OCI-LY3 (cell line): ENCODE measurements at regions not wholly inside any gene's neighbourhood (a gene's known extent, or its start where the extent isn't known, plus 50 kb on each side); places are given as distances from the start of the nearest gene placed in this dataset.

Source experiments
- H2AFZ ChIP-seq: fragments of 200-600, 300-600 bp; shearing (Covaris generic); 2 replicates; pipeline ENCODE4 v1.6.0; 2014; ENCODE audit warnings: antibody characterized with exemption, low read depth, low read length
- H3K27ac ChIP-seq: fragments of 200-600, 300-600 bp; sonication (generic); 2 replicates; pipeline ENCODE4 v1.5.1; 2014; ENCODE audit warnings: mild to moderate bottlenecking, low read length, moderate library complexity, mixed read lengths
- H3K27me3 ChIP-seq: fragments of 200-600, 300-600 bp; sonication (generic); 2 replicates; pipeline ENCODE4 v1.6.1; 2014; ENCODE audit warnings: low read depth, low read length, mixed read lengths
- H3K36me3 ChIP-seq: fragments of 200-600, 300-600 bp; sonication (generic); replicated peaks from 2 replicates; pipeline ENCODE3; 2014; ENCODE audit warnings: low read depth, low read length, mixed read lengths
- H3K4me1 ChIP-seq: fragments of 300-600, 200-600 bp; sonication (generic); 2 replicates; pipeline ENCODE4 v1.6.1; 2014; ENCODE audit warnings: low read length, mixed read lengths
- H3K4me2 ChIP-seq: fragments of 200-600, 300-600 bp; sonication (generic); 2 replicates; pipeline ENCODE4 v1.6.1; 2014; ENCODE audit warnings: low read length, mixed read lengths
- H3K4me3 ChIP-seq: fragments of 300-600, 200-600 bp; sonication (generic); 2 replicates; pipeline ENCODE4 v1.5.1; 2014; ENCODE audit warnings: antibody characterized with exemption, mild to moderate bottlenecking, low read length, moderate library complexity
- H3K79me2 ChIP-seq: fragments of 300-600, 200-600 bp; shearing (Covaris generic); 2 replicates; pipeline ENCODE4 v1.6.1; 2014; ENCODE audit warnings: mild to moderate bottlenecking, low read length, mixed read lengths
- H3K9ac ChIP-seq: fragments of 300-600, 200-600 bp; shearing (Covaris generic); 2 replicates; pipeline ENCODE4 v1.6.0; 2014; ENCODE audit warnings: mild to moderate bottlenecking, low read length, moderate library complexity
- H3K9me3 ChIP-seq: fragments of 200-600, 300-600 bp; shearing (Covaris generic); 2 replicates; pipeline ENCODE4 v1.6.1; 2014; ENCODE audit warnings: low read length, mixed read lengths; ENCODE audit not compliant: insufficient read depth
- H4K20me1 ChIP-seq: fragments of 200-600, 300-600 bp; sonication (generic); 2 replicates; pipeline ENCODE4 v1.6.1; 2016; ENCODE audit warnings: low read length, mixed read lengths; ENCODE audit not compliant: insufficient read depth
- CTCF ChIP-seq: fragments of 200-600, 300-600 bp; sonication (generic); IDR thresholded peaks from 2 replicates; pipeline ENCODE4 v1.5.1; 2014; ENCODE audit warnings: antibody characterized with exemption, low read length, low read depth
- EZH2phosphoT487 ChIP-seq: fragments of 200-600 bp; shearing (Covaris generic); IDR thresholded peaks from 2 replicates; pipeline ENCODE4 v1.6.1; 2018; ENCODE audit warnings: antibody characterized with exemption, mixed run types, low read depth

- H3K4me1 ChIP-seq: peaks cover 14% of the 10 kb centered on the region
- no peaks in the 10 kb centered on the region for H3K79me2 ChIP-seq
- no peak overlapping the region for H3K9ac ChIP-seq
- H3K27me3 ChIP-seq: no peaks in the 10 kb centered on the region
- H3K9me3 ChIP-seq: no peaks in the 10 kb centered on the region
- H3K4me3 ChIP-seq: no peak overlapping the region
- H3K27ac ChIP-seq: no peak overlapping the region
- TF ChIP-seq CTCF (no peak), EZH2phosphoT487 (no peak)
- H4K20me1 ChIP-seq: no peaks in the 10 kb centered on the region
- H3K36me3 ChIP-seq: no peaks in the 10 kb centered on the region
- H2AFZ ChIP-seq: no peak overlapping the region
- peak overlapping the region; percentile 32 for H3K4me2 ChIP-seq
These were observed 159.7 kb downstream of the FAT3 start for GRCh38 chr11:92384358-92384757.

- Histone ChIP-seq H3K9ac (no peak overlapping the region), H3K4me3 (no peak overlapping the region), H3K4me2 (peak overlapping the region; percentile 32), H3K4me1 (peaks cover 14% of the 10 kb centered on the region), H3K36me3 (no peaks in the 10 kb centered on the region), H4K20me1 (no peaks in the 10 kb centered on the region), H3K9me3 (no peaks in the 10 kb centered on the region), H3K27ac (no peak overlapping the region), H2AFZ (no peak overlapping the region), H3K27me3 (no peaks in the 10 kb centered on the region), H3K79me2 (no peaks in the 10 kb centered on the region)
- no peak for TF ChIP-seq CTCF
- no peak for TF ChIP-seq EZH2phosphoT487
These were observed 160.2 kb downstream of the FAT3 start for GRCh38 chr11:92384802-92385201.

- H2AFZ ChIP-seq: no peak overlapping the region
- H3K27me3 ChIP-seq: no peaks in the 10 kb centered on the region
- H4K20me1 ChIP-seq: no peaks in the 10 kb centered on the region
- no peak for TF ChIP-seq CTCF
- H3K79me2 ChIP-seq: no peaks in the 10 kb centered on the region
- H3K4me2 ChIP-seq: no peak overlapping the region
- no peak overlapping the region for H3K4me3 ChIP-seq
- H3K4me1 ChIP-seq: peaks cover 16% of the 10 kb centered on the region
- no peak overlapping the region for H3K27ac ChIP-seq
- H3K9ac ChIP-seq: no peak overlapping the region
- H3K36me3 ChIP-seq: no peaks in the 10 kb centered on the region
- H3K9me3 ChIP-seq: no peaks in the 10 kb centered on the region
These were observed 162.0 kb downstream of the FAT3 start for GRCh38 chr11:92386577-92386976.

GRCh38 chr11:92387859-92388258 is 163.2 kb downstream of the FAT3 start:
- TF ChIP-seq CTCF: no peak
- no peak for TF ChIP-seq EZH2phosphoT487
- Histone ChIP-seq H4K20me1 (no peaks in the 10 kb centered on the region), H3K4me3 (no peak overlapping the region), H3K36me3 (no peaks in the 10 kb centered on the region), H3K27ac (no peak overlapping the region), H3K9me3 (no peaks in the 10 kb centered on the region), H3K79me2 (no peaks in the 10 kb centered on the region), H3K9ac (no peak overlapping the region), H3K27me3 (no peaks in the 10 kb centered on the region), H2AFZ (no peak overlapping the region), H3K4me1 (peaks cover 16% of the 10 kb centered on the region), H3K4me2 (no peak overlapping the region)
